SK-MEL-5 (cell line): ENCODE measurements at regions not wholly inside any gene's neighbourhood (a gene's known extent, or its start where the extent isn't known, plus 50 kb on each side); places are given as distances from the start of the nearest gene placed in this dataset.

Experiments
- DNase-seq: peaks from one replicate; pipeline ENCODE4 v3.0.0-alpha.2; 2016; ENCODE audit warnings: low read depth, low spot score
- in situ Hi-C: cut with HindIII; loops from 2 replicates; pipeline ENCODE4 v1.10.0; 2016; ENCODE audit warnings: low sequenced_read_pairs, high pct_unique_total_duplicates, low pct_unique_long_range_greater_than_20kb

GRCh38 chr18:37729716-37730115 is 164.1 kb upstream of the CELF4 start:
- in situ Hi-C loops: no loop called here
- DNase-seq: no peak

- in situ Hi-C loops: no loop called here
- no peak for DNase-seq
Measured at GRCh38 chr18:37724206-37724605, 158.6 kb upstream of the CELF4 start.

- in situ Hi-C loops: no loop called here
- DNase-seq: no peak
Measured at GRCh38 chr18:37721544-37722522, 156.2 kb upstream of the CELF4 start.

- DNase-seq: no peak
- in situ Hi-C loops: no loop called here
Measured at GRCh38 chr18:37720663-37721062, 155.1 kb upstream of the CELF4 start.

- no peak for DNase-seq
- in situ Hi-C loops: no loop called here
Measured at GRCh38 chr18:37717656-37718055, 152.1 kb upstream of the CELF4 start.

- no peak for DNase-seq
- in situ Hi-C loops: no loop called here
Measured at GRCh38 chr18:37717098-37717497, 151.5 kb upstream of the CELF4 start.

- in situ Hi-C loops: no loop called here
- no peak for DNase-seq
Measured at GRCh38 chr18:37716106-37716735, 150.6 kb upstream of the CELF4 start.

- DNase-seq: no peak
- in situ Hi-C loops: no loop called here
Measured at GRCh38 chr18:37714691-37715090, 149.1 kb upstream of the CELF4 start.

GRCh38 chr18:37712776-37713175 is 147.2 kb upstream of the CELF4 start:
- in situ Hi-C loops: no loop called here
- no peak for DNase-seq

GRCh38 chr18:37711766-37712505 is 146.3 kb upstream of the CELF4 start:
- DNase-seq: no peak
- in situ Hi-C loops: no loop called here

- no peak for DNase-seq
- in situ Hi-C loops: no loop called here
Measured at GRCh38 chr18:37710726-37711125, 145.1 kb upstream of the CELF4 start.

GRCh38 chr18:37709740-37710139 is 144.1 kb upstream of the CELF4 start:
- DNase-seq: no peak
- in situ Hi-C loops: no loop called here

- in situ Hi-C loops: no loop called here
- no peak for DNase-seq
Measured at GRCh38 chr18:37705016-37705415, 139.4 kb upstream of the CELF4 start.

GRCh38 chr18:37702841-37703240 is 137.2 kb upstream of the CELF4 start:
- DNase-seq: no peak
- in situ Hi-C loops: no loop called here

- in situ Hi-C loops: no loop called here
Measured at GRCh38 chr18:37701967-37702366, 136.4 kb upstream of the CELF4 start.

GRCh38 chr18:37698508-37699040 is 133.0 kb upstream of the CELF4 start:
- in situ Hi-C loops: no loop called here
- DNase-seq: no peak

More at GRCh38 chr18:37701967-37702366, 136.4 kb upstream of the CELF4 start:
- no peak for DNase-seq

- no peak for DNase-seq
- in situ Hi-C loops: no loop called here
Measured at GRCh38 chr18:37694516-37694915, 128.9 kb upstream of the CELF4 start.

- in situ Hi-C loops: no loop called here
- DNase-seq: no peak
Measured at GRCh38 chr18:37691162-37691561, 125.6 kb upstream of the CELF4 start.
